Gastrocnemius medialis (tissue), 4 donors: ENCODE measurements at regions not wholly inside any gene's neighbourhood (a gene's known extent, or its start where the extent isn't known, plus 50 kb on each side); places are given as distances from the start of the nearest gene placed in this dataset.

Experiments
- POLR2A ChIP-seq, 2 donors: fragments of 450-650 bp; IDR thresholded peaks; one replicate each; pipeline ENCODE4 v1.6.1; 2017; ENCODE audit warnings: antibody characterized with exemption in 2 of 2, mild to moderate bottlenecking in 2 of 2, moderate library complexity in 2 of 2
- TF ChIP-seq, protein P1 (sequence below), 5 experiments: fragments of 450-650 bp in 3 of 5; fragments of 200-600 bp in 2 of 5; sonication (generic) in 2 of 5; IDR thresholded peaks in 4 of 5; conservative IDR thresholded peaks in 1 of 5; 1 replicate in 4 of 5; 2 replicates in 1 of 5; pipeline ENCODE4 v1.5.1; 2016 to 2019; ENCODE audit warnings: antibody characterized with exemption in 5 of 5, mild to moderate bottlenecking in 3 of 5, moderate library complexity in 3 of 5

DNA sequence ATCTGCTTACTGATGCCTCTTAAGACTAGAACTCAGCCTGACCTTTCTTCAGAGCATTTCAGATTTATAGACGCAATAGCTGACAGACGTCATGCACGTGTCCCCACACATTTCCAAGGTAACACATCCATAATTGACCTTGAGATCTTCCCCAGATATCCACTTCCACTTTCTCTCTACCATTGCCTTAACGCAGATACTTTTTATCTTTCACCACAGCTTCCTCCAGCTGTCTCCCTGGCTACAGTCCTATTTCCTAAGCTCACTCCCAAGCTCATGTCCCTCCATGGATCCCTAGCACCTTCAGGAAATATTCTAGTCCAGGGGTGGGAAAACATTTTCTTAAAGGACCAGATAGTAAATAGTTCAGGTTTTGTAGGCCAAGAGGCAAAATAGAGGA lies 173.0 kb upstream of the MITF start:
- TF ChIP-seq, protein P1, sequence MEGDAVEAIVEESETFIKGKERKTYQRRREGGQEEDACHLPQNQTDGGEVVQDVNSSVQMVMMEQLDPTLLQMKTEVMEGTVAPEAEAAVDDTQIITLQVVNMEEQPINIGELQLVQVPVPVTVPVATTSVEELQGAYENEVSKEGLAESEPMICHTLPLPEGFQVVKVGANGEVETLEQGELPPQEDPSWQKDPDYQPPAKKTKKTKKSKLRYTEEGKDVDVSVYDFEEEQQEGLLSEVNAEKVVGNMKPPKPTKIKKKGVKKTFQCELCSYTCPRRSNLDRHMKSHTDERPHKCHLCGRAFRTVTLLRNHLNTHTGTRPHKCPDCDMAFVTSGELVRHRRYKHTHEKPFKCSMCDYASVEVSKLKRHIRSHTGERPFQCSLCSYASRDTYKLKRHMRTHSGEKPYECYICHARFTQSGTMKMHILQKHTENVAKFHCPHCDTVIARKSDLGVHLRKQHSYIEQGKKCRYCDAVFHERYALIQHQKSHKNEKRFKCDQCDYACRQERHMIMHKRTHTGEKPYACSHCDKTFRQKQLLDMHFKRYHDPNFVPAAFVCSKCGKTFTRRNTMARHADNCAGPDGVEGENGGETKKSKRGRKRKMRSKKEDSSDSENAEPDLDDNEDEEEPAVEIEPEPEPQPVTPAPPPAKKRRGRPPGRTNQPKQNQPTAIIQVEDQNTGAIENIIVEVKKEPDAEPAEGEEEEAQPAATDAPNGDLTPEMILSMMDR (IDR thresholded peaks at IDR 0.05 in 4 of 5, conservative IDR thresholded peaks at IDR 0.05 in 1 of 5) = no peak
- no peak for TF ChIP-seq POLR2A (IDR thresholded peaks at IDR 0.05)
